22Rv1 (cell line): ENCODE measurements at regions not wholly inside any gene's neighbourhood (a gene's known extent, or its start where the extent isn't known, plus 50 kb on each side); places are given as distances from the start of the nearest gene placed in this dataset.

Source experiments
- CTCF ChIP-seq: fragments of 450-650 bp; IDR thresholded peaks from 2 replicates; pipeline ENCODE4 v1.5.1; 2017; ENCODE audit warnings: mild to moderate bottlenecking
- ZFX ChIP-seq: fragments of 450-650 bp; IDR thresholded peaks from 2 replicates; pipeline ENCODE4 v1.6.1; 2017; ENCODE audit warnings: antibody characterized with exemption, borderline replicate concordance

GRCh38 chr2:74065456-74065855, 80.7 kb downstream of the TET3 start:
- TF ChIP-seq CTCF (no peak), ZFX (no peak)
